Osteocyte (in vitro differentiated cells): ENCODE measurements at regions not wholly inside any gene's neighbourhood (a gene's known extent, or its start where the extent isn't known, plus 50 kb on each side); places are given as distances from the start of the nearest gene placed in this dataset.

Experiments
- DNase-seq: peaks from one replicate; pipeline ENCODE4 v3.0.0; 2021; ENCODE audit warnings: mixed read lengths; ENCODE audit not compliant: unreplicated experiment; ENCODE audit errors: extremely low spot score
- H3K27ac Mint-ChIP-seq: one replicate; pipeline ENCODE4 v1.8.0; 2021; ENCODE audit warnings: mild to moderate bottlenecking, mixed read lengths; ENCODE audit not compliant: unreplicated experiment
- H3K27me3 Mint-ChIP-seq: one replicate; pipeline ENCODE4 v1.8.0; 2021; ENCODE audit warnings: mixed read lengths; ENCODE audit not compliant: unreplicated experiment
- H3K36me3 Mint-ChIP-seq: one replicate; pipeline ENCODE4 v1.8.0; 2021; ENCODE audit warnings: mixed read lengths; ENCODE audit not compliant: unreplicated experiment
- H3K4me1 Mint-ChIP-seq: one replicate; pipeline ENCODE4 v1.8.0; 2021; ENCODE audit warnings: mixed read lengths; ENCODE audit not compliant: unreplicated experiment
- H3K4me3 Mint-ChIP-seq: one replicate; pipeline ENCODE4 v1.8.0; 2021; ENCODE audit warnings: mild to moderate bottlenecking, moderate library complexity, mixed read lengths; ENCODE audit not compliant: unreplicated experiment
- H3K9me3 Mint-ChIP-seq: one replicate; pipeline ENCODE4 v1.8.0; 2021; ENCODE audit warnings: mixed read lengths; ENCODE audit not compliant: unreplicated experiment
- TF ChIP-seq, protein P1 (sequence below): fragments of 200-600 bp; sonication (generic); IDR thresholded peaks from 2 replicates; pipeline ENCODE4 v1.5.0; 2021; ENCODE audit warnings: antibody characterized with exemption, mild to moderate bottlenecking, moderate library complexity

DNA sequence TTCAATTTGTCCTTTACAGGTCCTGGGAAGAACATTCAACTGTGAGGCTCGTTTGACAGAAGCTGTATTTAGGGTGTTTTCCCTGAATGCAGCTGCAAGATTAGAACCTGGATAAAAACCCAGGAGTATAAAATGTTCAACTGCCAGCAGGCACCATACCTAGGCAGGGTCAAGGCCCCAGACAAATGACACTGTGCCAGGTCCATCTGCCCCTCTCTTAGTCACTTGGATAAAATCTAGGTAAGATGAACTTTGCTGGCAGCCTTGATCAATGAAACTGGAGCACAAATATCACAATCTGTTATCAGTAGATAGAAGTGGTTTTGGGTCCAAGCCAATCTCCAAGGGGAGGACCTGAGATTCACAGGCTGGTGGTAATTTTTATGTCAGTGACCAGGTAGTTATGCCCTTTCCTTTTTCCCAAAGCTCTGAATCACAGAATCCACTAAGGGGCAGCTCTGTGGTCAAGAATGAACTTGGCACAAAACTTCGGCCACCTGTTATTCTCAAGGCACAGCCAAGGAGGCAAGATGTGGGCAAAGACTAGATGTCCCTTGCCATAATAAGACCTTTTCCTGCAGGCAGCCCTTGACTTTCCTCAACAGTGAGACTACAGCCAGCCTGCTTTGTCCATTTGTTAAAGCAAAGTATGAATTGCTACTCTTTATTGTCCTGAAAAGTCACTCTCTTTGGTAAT is 501.0 kb downstream of the PPARGC1A start:
- Mint-ChIP-seq H3K27ac (no peak overlapping the region), H3K4me3 (no peak overlapping the region), H3K9me3 (peaks cover under 1% of the 10 kb centered on the region), H3K27me3 (no peaks in the 10 kb centered on the region), H3K36me3 (no peaks in the 10 kb centered on the region), H3K4me1 (peaks cover 21% of the 10 kb centered on the region)
- TF ChIP-seq, protein P1, sequence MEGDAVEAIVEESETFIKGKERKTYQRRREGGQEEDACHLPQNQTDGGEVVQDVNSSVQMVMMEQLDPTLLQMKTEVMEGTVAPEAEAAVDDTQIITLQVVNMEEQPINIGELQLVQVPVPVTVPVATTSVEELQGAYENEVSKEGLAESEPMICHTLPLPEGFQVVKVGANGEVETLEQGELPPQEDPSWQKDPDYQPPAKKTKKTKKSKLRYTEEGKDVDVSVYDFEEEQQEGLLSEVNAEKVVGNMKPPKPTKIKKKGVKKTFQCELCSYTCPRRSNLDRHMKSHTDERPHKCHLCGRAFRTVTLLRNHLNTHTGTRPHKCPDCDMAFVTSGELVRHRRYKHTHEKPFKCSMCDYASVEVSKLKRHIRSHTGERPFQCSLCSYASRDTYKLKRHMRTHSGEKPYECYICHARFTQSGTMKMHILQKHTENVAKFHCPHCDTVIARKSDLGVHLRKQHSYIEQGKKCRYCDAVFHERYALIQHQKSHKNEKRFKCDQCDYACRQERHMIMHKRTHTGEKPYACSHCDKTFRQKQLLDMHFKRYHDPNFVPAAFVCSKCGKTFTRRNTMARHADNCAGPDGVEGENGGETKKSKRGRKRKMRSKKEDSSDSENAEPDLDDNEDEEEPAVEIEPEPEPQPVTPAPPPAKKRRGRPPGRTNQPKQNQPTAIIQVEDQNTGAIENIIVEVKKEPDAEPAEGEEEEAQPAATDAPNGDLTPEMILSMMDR: no peak
- DNase-seq: no peak

DNA sequence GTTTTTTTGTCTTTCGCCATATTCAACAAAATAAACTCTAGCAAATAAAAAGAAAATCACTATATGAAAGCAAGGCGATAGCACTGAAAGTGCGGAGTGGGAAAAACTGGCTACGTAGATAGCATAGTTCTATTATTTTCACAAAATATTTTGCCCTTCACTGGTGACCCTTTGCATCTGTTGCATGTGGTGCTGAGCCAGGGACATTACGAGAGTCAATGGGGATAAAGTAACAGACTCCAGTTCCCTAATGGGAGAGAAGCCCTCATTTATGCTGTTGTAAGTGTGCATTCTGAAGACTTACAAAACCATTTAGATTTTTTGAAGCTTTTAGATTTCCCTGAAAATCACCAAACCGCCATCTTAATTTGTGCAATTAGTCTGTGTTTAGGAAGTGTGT is 501.6 kb downstream of the PPARGC1A start:
- TF ChIP-seq, protein P1: no peak
- no peak overlapping the region for H3K27ac Mint-ChIP-seq
- no peaks in the 10 kb centered on the region for H3K9me3 Mint-ChIP-seq
- H3K36me3 Mint-ChIP-seq: no peaks in the 10 kb centered on the region
- no peak for DNase-seq
- no peak overlapping the region for H3K4me3 Mint-ChIP-seq
- H3K27me3 Mint-ChIP-seq: no peaks in the 10 kb centered on the region
- peaks cover 27% of the 10 kb centered on the region for H3K4me1 Mint-ChIP-seq

DNA sequence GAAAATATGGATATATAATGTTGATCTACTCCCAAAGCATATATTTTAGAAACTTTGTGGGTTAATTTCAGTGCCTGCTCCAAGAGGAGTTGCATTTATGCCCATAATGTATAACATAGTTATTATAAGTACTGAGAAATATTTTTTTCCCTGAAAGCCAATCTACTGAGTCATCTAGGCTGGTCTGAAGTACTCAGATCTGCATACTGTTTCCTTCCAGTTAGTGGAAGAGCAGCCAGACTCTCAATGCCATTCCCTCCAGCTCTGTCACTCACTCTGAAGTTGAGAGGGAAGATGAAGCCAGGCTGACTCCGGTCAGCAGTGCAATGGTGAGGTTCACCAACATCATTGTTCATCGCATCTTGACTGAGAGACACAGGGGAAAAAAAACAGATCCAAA is 505.1 kb downstream of the PPARGC1A start:
- Mint-ChIP-seq H3K4me1 (peaks cover 21% of the 10 kb centered on the region), H3K27ac (peak overlapping the region; percentile 50), H3K27me3 (no peaks in the 10 kb centered on the region), H3K36me3 (no peaks in the 10 kb centered on the region), H3K9me3 (no peaks in the 10 kb centered on the region), H3K4me3 (no peak overlapping the region)
- TF ChIP-seq, protein P1: no peak
- DNase-seq: no peak

DNA sequence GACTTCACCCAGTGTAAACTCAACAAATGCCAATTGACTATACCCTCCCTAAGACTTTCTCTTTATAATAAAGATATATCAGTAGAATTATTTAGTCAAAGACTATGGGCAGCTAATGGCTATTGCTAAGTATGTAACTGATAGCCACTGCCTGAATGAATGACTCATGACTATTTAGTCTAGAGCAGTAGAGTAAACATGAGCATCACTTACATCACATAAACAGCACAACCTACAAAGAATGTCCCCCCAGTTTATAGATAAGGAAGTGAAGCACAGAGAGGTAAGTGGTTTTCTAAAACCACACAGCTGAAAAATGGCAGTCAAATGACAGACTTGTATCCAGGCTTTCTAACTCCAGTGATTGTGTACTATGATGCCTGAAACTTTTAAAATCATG is 507.0 kb downstream of the PPARGC1A start:
- Mint-ChIP-seq H3K4me3 (no peak overlapping the region), H3K36me3 (peaks cover 2% of the 10 kb centered on the region), H3K9me3 (peaks cover 7% of the 10 kb centered on the region), H3K4me1 (peaks cover 21% of the 10 kb centered on the region), H3K27ac (peak overlapping the region; percentile 56), H3K27me3 (no peaks in the 10 kb centered on the region)
- no peak for DNase-seq
- TF ChIP-seq, protein P1: no peak

DNA sequence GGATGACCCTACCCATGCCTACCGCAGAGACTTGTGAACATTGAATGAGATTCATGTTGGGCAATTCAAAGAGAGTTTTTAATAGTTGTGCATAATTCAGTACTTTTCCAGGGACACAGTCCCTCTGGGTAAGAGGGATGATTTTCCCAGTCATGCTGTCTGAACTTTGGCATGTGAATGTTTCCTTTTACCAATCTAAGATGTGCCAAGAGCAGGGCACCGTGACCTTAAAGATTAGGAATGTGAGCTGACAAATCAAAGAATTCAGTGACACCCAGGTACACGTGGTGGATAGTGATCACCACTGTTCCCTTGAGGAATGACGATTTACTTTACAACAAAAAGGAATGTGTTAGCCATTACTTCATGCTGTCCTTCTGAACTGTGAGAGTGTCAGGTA is 515.6 kb downstream of the PPARGC1A start:
- H3K4me1 Mint-ChIP-seq: peaks cover 11% of the 10 kb centered on the region
- DNase-seq: no peak
- H3K27me3 Mint-ChIP-seq: no peaks in the 10 kb centered on the region
- H3K4me3 Mint-ChIP-seq: no peak overlapping the region
- TF ChIP-seq, protein P1: no peak
- H3K9me3 Mint-ChIP-seq: peaks cover 11% of the 10 kb centered on the region
- peaks cover 1% of the 10 kb centered on the region for H3K36me3 Mint-ChIP-seq
- H3K27ac Mint-ChIP-seq: no peak overlapping the region
